SU-DHL-6 (cell line): ENCODE measurements at regions not wholly inside any gene's neighbourhood (a gene's known extent, or its start where the extent isn't known, plus 50 kb on each side); places are given as distances from the start of the nearest gene placed in this dataset.

Experiments
- H2AFZ ChIP-seq: fragments of 200-600 bp; sonication (generic); 2 replicates; pipeline ENCODE4 v1.6.1; 2014; ENCODE audit warnings: low read depth, mild to moderate bottlenecking, moderate library complexity, mixed read lengths, antibody characterized with exemption, low read length; ENCODE audit not compliant: severe bottlenecking
- H3F3A ChIP-seq: fragments of 200-600 bp; shearing (Covaris generic); 2 replicates; pipeline ENCODE4 v1.6.0; 2016; ENCODE audit warnings: antibody characterized with exemption, mild to moderate bottlenecking; ENCODE audit not compliant: insufficient read depth
- H3K27ac ChIP-seq: fragments of 200-600 bp; sonication (generic); 2 replicates; pipeline ENCODE4 v1.5.1; 2016; ENCODE audit warnings: low read depth, mild to moderate bottlenecking, low read length, moderate library complexity, mixed read lengths
- H3K27me3 ChIP-seq: fragments of 200-600 bp; sonication (generic), shearing (Covaris generic); 2 replicates; pipeline ENCODE4 v1.6.0; 2014; ENCODE audit warnings: mild to moderate bottlenecking, low read length
- H3K36me3 ChIP-seq: fragments of 200-600 bp; sonication (generic); 2 replicates; pipeline ENCODE4 v1.6.1; 2014; ENCODE audit warnings: mild to moderate bottlenecking, low read length, mixed read lengths
- H3K4me2 ChIP-seq: fragments of 300-600, 200-600 bp; shearing (Covaris generic), sonication (generic); 2 replicates; pipeline ENCODE4 v1.6.0; 2014; ENCODE audit warnings: low read length, low read depth, mild to moderate bottlenecking; ENCODE audit not compliant: poor library complexity, severe bottlenecking
- H3K4me3 ChIP-seq: fragments of 200-600 bp; sonication (generic); 2 replicates; pipeline ENCODE4 v1.5.1; 2014; ENCODE audit warnings: antibody characterized with exemption, low read length, mild to moderate bottlenecking, mixed read lengths; ENCODE audit not compliant: insufficient read depth, poor library complexity, severe bottlenecking
- H3K79me2 ChIP-seq: fragments of 200-600 bp; sonication (generic); 2 replicates; pipeline ENCODE4 v1.6.1; 2014; ENCODE audit warnings: mild to moderate bottlenecking, low read length, moderate library complexity; ENCODE audit not compliant: insufficient read depth
- H3K9ac ChIP-seq: fragments of 200-600 bp; sonication (generic); 2 replicates; pipeline ENCODE4 v1.7.0; 2014; ENCODE audit warnings: mild to moderate bottlenecking, low read length
- H3K9me2 ChIP-seq: fragments of 200-600 bp; sonication (generic); replicated peaks from 2 replicates; pipeline ENCODE4 v1.6.1; 2014; ENCODE audit warnings: low read length; ENCODE audit not compliant: insufficient read depth
- H3K9me3 ChIP-seq: fragments of 200-600 bp; sonication (generic); 2 replicates; pipeline ENCODE4 v1.6.1; 2014; ENCODE audit warnings: low read length, mixed read lengths; ENCODE audit not compliant: insufficient read depth
- H4K20me1 ChIP-seq: fragments of 200-600 bp; sonication (generic); 2 replicates; pipeline ENCODE4 v1.6.1; 2014; ENCODE audit warnings: low read depth, mild to moderate bottlenecking, antibody characterized with exemption, low read length, moderate library complexity, mixed read lengths
- EZH2phosphoT487 ChIP-seq: fragments of 200-600 bp; sonication (generic), shearing (Covaris generic); conservative IDR thresholded peaks from 2 replicates; pipeline ENCODE4 v1.6.1; 2018; ENCODE audit warnings: mild to moderate bottlenecking, antibody characterized with exemption, low read length, moderate library complexity, mixed read lengths
- TF ChIP-seq, protein P1 (sequence below): fragments of 200-600 bp; sonication (generic); IDR thresholded peaks from one replicate; pipeline ENCODE4 v1.5.1; 2017; ENCODE audit warnings: antibody characterized with exemption, mild to moderate bottlenecking, low read length, moderate library complexity; ENCODE audit not compliant: insufficient read depth, poor library complexity, severe bottlenecking

GRCh38 chr2:186105016-186105724 is 366.6 kb downstream of the FSIP2 start:
- H3K36me3 ChIP-seq, result no peaks in the 10 kb centered on the region
- no peaks in the 10 kb centered on the region for H3K9me2 ChIP-seq
- H3F3A ChIP-seq, result no peaks in the 10 kb centered on the region
- H3K27me3 ChIP-seq, result no peaks in the 10 kb centered on the region
- H3K27ac ChIP-seq, result no peak overlapping the region
- H3K4me3 ChIP-seq, result no peak overlapping the region
- TF ChIP-seq, protein P1, sequence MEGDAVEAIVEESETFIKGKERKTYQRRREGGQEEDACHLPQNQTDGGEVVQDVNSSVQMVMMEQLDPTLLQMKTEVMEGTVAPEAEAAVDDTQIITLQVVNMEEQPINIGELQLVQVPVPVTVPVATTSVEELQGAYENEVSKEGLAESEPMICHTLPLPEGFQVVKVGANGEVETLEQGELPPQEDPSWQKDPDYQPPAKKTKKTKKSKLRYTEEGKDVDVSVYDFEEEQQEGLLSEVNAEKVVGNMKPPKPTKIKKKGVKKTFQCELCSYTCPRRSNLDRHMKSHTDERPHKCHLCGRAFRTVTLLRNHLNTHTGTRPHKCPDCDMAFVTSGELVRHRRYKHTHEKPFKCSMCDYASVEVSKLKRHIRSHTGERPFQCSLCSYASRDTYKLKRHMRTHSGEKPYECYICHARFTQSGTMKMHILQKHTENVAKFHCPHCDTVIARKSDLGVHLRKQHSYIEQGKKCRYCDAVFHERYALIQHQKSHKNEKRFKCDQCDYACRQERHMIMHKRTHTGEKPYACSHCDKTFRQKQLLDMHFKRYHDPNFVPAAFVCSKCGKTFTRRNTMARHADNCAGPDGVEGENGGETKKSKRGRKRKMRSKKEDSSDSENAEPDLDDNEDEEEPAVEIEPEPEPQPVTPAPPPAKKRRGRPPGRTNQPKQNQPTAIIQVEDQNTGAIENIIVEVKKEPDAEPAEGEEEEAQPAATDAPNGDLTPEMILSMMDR, result no peak
- no peak for TF ChIP-seq EZH2phosphoT487
- H2AFZ ChIP-seq, result no peak overlapping the region
- H3K9me3 ChIP-seq, result no peaks in the 10 kb centered on the region
- H3K4me2 ChIP-seq, result no peak overlapping the region
- no peaks in the 10 kb centered on the region for H4K20me1 ChIP-seq
- H3K9ac ChIP-seq, result no peak overlapping the region
- no peaks in the 10 kb centered on the region for H3K79me2 ChIP-seq

- Histone ChIP-seq H3K79me2 (no peaks in the 10 kb centered on the region), H3K4me2 (no peak overlapping the region), H3F3A (no peaks in the 10 kb centered on the region), H4K20me1 (no peaks in the 10 kb centered on the region), H3K27me3 (no peaks in the 10 kb centered on the region), H2AFZ (no peak overlapping the region), H3K9me2 (no peaks in the 10 kb centered on the region), H3K36me3 (no peaks in the 10 kb centered on the region), H3K4me3 (no peak overlapping the region), H3K9me3 (no peaks in the 10 kb centered on the region), H3K27ac (no peak overlapping the region), H3K9ac (no peak overlapping the region)
- TF ChIP-seq EZH2phosphoT487, result no peak
- TF ChIP-seq, protein P1, result no peak
Observed at GRCh38 chr2:186108470-186108869, 369.9 kb downstream of the FSIP2 start.

DNA sequence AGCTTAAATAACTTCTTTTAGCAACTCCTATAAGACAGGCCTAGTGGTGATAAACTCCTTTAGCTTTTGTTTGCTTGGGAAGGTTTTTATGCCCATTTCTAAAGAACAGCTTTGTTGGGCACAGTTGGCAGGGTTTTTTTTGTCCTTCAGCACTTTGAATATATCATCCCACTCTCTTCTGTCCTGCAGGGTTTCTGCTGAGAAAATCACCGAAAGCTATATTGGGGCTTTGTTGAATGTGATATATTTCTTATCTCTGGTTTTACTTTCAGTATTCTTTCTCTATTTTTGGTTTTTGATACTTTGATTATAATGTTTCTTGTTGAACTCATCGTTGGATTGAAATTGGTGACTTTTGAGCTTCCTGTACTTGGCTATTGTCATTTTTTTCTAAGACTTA is 372.8 kb upstream of the ZC3H15 start:
- TF ChIP-seq, protein P1, result no peak
- TF ChIP-seq EZH2phosphoT487, result no peak
- H3F3A ChIP-seq, result no peaks in the 10 kb centered on the region
- H3K9me3 ChIP-seq, result no peaks in the 10 kb centered on the region
- no peak overlapping the region for H3K9ac ChIP-seq
- H3K4me3 ChIP-seq, result no peak overlapping the region
- H4K20me1 ChIP-seq, result no peaks in the 10 kb centered on the region
- no peak overlapping the region for H2AFZ ChIP-seq
- H3K4me2 ChIP-seq, result no peak overlapping the region
- no peaks in the 10 kb centered on the region for H3K79me2 ChIP-seq
- H3K27ac ChIP-seq, result no peak overlapping the region
- no peaks in the 10 kb centered on the region for H3K36me3 ChIP-seq
- no peaks in the 10 kb centered on the region for H3K27me3 ChIP-seq
- no peaks in the 10 kb centered on the region for H3K9me2 ChIP-seq
